ENCODE measurements at regions not wholly inside any gene's neighbourhood (a gene's known extent, or its start where the extent isn't known, plus 50 kb on each side); places are given as distances from the start of the nearest gene placed in this dataset.
"Not testable (repeated sequence)": the region's sequence is repeated elsewhere in the genome, so short reads cannot be mapped to it uniquely, and the experiment has no call there.

DNA sequence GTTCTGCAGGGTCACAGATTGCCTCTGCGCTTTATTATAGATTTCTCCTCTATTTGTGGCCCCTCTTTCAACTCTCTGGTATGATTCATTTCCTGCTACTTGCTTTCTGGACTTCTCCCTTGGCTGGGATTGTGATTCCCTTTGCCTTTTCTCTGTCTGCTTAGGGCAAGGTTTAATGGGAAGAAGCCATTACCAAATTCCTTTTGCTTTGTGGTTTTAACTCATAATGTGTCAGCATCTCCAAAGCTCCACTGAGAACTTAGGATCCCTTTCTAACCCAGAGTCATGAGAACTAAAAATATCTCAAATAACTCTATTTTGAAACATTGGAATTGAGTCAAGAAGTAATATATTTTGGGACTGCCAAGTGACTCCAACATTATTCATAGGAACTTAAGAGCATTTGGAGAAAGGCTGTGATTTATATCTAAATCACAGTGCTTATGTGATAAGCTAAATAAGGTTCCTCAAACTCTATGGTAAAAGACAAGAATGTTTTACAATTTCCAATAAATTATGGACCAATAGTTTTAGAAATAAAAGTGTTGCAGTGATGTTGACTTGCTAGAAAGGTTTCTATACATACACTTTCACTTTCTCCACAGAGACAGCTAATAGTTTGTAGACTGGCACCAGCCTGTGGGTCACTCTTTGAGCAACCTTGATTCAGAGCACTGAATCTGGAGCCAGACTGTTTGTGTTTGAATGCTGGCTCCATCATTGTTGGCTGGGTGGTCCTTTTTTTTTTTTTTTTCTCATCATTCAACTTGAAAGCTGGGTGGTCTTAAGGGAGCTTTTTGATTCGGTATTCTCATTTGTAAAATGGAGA is 93.9 kb downstream of the DACT1 start:
- DNase-seq: no peak

DNA sequence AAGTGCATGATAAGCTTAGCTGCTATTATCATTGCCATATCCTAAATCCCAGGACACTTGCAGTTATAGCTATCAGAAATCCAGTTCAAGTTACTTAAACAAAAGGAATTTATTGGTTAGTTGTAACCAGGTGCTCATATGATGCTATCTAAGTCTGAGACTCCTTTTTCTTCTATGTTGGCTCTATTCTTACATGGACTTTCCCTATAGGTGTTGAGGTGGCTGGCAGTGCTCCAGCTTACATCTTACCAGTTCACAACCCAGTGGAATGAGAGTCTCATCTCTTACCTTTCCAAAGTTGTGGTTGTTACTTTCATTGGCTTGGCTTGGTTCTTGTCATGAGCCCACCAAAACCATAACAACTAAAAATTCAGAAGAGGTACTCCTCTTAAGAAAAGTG is 94.6 kb downstream of the DACT1 start:
- peak; percentile 39 for DNase-seq

- peak; percentile 28 for DNase-seq
These were observed 95.9 kb downstream of the DACT1 start for GRCh38 chr14:58733451-58734208.

- no peak for DNase-seq
These were observed 97.8 kb downstream of the DACT1 start for GRCh38 chr14:58735596-58735995.

DNA sequence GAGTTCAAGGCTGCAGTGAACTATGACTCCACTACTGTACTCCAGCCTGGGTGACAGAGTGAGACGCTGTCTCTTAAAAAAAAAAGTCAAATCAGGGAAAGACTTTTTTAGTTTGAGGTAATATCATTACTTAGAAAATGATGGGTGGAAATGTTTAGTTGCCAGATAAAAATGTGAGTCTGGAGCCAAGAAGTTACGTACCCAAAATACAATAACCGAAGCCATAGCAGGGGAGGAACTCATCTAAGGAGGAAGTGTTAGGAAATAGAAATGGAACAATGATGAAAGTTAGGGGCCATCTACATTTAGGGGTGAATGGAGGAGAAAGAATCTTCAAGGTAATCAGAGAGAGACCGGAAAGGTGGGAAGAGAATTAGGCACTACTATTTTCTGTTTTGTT is 98.8 kb downstream of the DACT1 start:
- no peak for DNase-seq

GRCh38 chr14:58737511-58737910 is 99.7 kb downstream of the DACT1 start:
- no peak for DNase-seq

DNA sequence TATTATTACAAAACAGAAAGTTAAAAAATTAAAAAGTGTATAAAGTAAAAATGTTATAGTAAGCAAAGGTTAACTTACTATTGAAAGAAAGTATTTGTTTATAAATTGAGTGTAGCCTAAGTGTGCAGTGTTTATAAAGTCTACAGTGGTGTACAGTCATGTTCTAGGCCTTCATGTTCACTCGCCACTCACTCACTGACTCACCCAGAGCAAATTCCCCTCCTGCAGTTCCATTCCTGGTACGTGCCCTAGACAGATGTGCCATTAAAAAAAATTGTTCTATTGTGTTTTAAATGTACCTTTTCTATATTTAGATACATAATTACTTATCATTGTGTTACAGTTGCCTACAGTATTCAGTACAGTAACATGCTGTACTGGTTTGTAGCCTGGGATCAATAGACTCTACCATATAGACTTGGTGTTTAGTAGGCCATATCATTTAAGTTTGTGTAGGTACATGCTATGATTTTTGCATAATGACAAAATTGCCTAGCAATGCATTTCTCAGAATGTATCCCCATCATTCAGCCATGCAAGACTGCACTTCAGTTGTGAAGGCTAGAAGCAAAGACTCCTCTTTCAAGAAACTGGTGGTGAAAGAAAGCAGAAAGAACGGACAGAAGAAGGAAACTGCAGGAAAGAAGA is 100.6 kb downstream of the DACT1 start:
- DNase-seq: no peak

- DNase-seq: no peak
These were observed 101.1 kb downstream of the DACT1 start for GRCh38 chr14:58738876-58739275.

- no peak for DNase-seq
These were observed 101.9 kb downstream of the DACT1 start for GRCh38 chr14:58739674-58740073.

GRCh38 chr14:58740379-58740935 is 102.7 kb downstream of the DACT1 start:
- no peak for DNase-seq

DNA sequence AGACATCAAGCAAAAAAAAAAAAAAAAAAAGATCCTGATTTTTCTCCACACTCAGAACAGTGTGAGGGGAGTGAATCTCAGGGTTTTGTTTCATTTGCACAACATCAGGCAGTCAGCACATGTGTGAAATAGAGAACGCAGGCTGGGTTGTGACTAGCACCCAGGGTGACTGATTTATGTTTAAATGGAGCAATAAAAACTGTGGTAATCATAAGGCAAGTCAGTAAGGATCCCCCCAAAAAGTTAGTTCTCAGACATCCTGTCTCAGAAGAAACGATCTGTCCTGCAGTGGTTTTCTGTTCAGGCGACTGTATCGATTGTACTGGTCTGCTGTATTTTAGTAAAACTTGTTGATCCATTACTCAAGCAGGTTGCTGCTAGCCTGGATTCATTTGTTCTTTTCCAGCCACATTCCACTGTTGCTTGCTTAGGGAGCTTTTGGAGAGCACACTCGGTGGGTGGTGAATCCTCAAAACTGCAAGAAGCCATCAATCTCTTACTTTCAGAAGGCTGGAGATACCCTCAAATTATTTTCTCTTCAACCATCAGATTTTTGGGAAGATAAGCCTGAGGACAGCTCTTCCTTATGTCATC is 107.1 kb downstream of the DACT1 start:
- DNase-seq: no peak

- DNase-seq: no peak
These were observed 108.5 kb downstream of the DACT1 start for GRCh38 chr14:58746261-58746660.

GRCh38 chr14:58746701-58747100 is 108.9 kb downstream of the DACT1 start:
- no peak for DNase-seq

DNA sequence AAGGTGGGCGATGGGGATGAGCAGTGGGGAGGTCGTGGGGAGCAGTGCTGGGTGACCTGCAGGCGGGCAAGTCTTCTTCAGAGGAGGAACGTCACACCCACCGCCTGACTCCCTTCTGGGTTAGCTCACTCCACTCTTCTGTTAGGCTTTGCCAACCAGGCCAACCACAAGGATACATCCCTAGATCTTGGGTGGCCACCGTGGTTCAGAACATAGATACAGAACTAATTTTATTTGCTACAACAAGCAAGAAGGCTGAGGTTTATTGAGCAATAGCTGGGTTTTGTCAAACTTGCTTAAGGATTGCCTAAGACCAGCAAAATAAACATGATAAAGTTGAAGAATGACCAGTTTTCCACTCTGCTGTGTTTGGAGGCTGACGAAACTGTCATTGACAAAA is 109.4 kb downstream of the DACT1 start:
- no peak for DNase-seq

DNA sequence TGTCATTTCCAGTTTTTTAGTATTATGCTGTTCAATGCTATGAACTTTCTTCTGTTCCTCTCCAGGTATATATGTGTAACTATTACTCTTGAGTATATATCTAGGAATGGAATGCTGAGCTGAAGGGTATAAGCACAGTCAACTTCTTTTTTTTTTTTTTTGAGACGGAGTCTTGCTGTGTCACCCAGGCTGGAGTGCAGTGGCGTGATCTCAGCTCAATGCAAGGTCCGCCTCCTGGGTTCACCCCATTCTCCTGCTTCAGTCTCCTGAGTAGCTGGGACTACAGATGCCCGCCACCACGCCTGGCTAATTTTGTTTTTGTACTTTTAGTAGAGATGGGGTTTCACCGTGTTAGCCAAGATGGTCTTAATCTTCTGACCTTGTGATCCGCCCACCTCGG is 110.5 kb downstream of the DACT1 start:
- DNase-seq: not testable (repeated sequence)

GRCh38 chr14:58749066-58749669 is 111.4 kb downstream of the DACT1 start:
- peak; percentile 30 for DNase-seq

- DNase-seq: no peak
These were observed 112.8 kb downstream of the DACT1 start for GRCh38 chr14:58750321-58751269.

- no peak for DNase-seq
These were observed 114.0 kb downstream of the DACT1 start for GRCh38 chr14:58751788-58752187.

- DNase-seq: no peak
These were observed 114.5 kb downstream of the DACT1 start for GRCh38 chr14:58752289-58752688.

DNA sequence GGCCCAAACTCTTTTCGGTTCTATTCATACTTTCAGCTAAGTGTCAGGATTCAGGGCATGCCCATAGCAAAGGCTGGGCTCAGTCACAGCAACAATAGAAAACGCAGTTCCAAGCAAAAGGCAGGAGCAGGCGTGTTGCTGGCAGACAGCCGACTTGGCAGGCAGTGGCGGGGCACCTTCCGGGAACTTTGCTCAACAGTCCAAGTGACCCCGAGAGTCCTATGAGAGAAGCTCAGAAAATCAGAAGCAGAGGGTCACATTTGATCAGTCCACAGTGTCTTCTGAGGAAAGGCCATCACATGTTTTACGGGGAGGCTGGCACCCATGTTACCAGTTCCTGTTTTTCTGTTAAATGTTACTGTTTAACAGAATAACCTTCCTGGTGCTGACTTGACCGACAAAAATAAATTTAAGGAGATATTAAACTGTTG is 115.0 kb downstream of the DACT1 start:
- no peak for DNase-seq

Data from stimulated activated CD8-positive, alpha-beta memory T cell treated with anti-CD3 and anti-CD28 coated beads, Interleukin-4, amount 100 ng/mL, for 48 hours (primary cell).